ENCODE measurements at regions not wholly inside any gene's neighbourhood (a gene's known extent, or its start where the extent isn't known, plus 50 kb on each side); places are given as distances from the start of the nearest gene placed in this dataset.

- Histone ChIP-seq H3K9ac (ENCODE audit: low read length in 3 of 3) (no peak overlapping the region), H3K27ac (ENCODE audit: low read depth in 2 of 2, low read length in 2 of 2) (no peak overlapping the region), H3K4me3 (ENCODE audit: low read length in 3 of 3) (no peak overlapping the region), H3K27me3 (ENCODE audit: control insufficient read depth, insufficient read depth, low read length) (no peaks in the 10 kb centered on the region), H3K9me3 (ENCODE audit: control insufficient read depth in 2 of 3, insufficient read depth in 1 of 3, low read length in 3 of 3) (no peaks in the 10 kb centered on the region), H3K36me3 (ENCODE audit: control insufficient read depth in 2 of 3, insufficient read depth in 3 of 3, low read length in 3 of 3) (no peaks in the 10 kb centered on the region), H3K4me1 (ENCODE audit: control insufficient read depth in 2 of 3, insufficient read depth in 2 of 3, low read depth in 1 of 3, low read length in 3 of 3) (no peaks in the 10 kb centered on the region)
- FAIRE-seq, result no peak
- DNase-seq, result no peak
- TF ChIP-seq, protein P1, sequence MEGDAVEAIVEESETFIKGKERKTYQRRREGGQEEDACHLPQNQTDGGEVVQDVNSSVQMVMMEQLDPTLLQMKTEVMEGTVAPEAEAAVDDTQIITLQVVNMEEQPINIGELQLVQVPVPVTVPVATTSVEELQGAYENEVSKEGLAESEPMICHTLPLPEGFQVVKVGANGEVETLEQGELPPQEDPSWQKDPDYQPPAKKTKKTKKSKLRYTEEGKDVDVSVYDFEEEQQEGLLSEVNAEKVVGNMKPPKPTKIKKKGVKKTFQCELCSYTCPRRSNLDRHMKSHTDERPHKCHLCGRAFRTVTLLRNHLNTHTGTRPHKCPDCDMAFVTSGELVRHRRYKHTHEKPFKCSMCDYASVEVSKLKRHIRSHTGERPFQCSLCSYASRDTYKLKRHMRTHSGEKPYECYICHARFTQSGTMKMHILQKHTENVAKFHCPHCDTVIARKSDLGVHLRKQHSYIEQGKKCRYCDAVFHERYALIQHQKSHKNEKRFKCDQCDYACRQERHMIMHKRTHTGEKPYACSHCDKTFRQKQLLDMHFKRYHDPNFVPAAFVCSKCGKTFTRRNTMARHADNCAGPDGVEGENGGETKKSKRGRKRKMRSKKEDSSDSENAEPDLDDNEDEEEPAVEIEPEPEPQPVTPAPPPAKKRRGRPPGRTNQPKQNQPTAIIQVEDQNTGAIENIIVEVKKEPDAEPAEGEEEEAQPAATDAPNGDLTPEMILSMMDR (IDR thresholded peaks at IDR 0.05; ENCODE audit: borderline replicate concordance, extremely low read depth, insufficient read depth), result no peak
- intact Hi-C loops (cut with DNase I), result no loop called here
Observed at GRCh38 chr4:58561170-58561569, 1451.0 kb upstream of the IGFBP7 start.

DNA sequence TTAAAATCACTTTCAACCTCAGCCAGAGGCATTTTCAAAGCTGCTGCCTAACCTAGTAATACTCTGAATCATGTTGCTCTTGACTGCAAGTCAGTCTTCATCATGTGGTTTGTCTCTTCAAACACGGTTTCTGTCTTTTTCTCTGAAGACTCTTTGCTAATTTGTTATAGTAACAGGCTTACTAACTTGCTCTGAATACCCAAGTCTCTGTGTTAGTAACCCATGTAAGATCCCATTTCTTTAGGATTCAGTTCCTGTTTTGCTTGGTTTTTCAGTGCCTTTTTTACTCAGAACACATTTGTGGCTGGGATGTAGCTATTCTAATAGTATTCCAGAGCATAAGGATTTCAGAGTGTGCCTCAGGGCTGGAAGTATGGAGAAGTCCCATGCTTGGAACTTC, 1450.6 kb upstream of the IGFBP7 start:
- H3K4me1 ChIP-seq (ENCODE audit: control insufficient read depth in 2 of 3, insufficient read depth in 2 of 3, low read depth in 1 of 3, low read length in 3 of 3), result no peaks in the 10 kb centered on the region
- intact Hi-C loops (cut with DNase I), result no loop called here
- no peaks in the 10 kb centered on the region for H3K36me3 ChIP-seq (ENCODE audit: control insufficient read depth in 2 of 3, insufficient read depth in 3 of 3, low read length in 3 of 3)
- no peak overlapping the region for H3K4me3 ChIP-seq (ENCODE audit: low read length in 3 of 3)
- TF ChIP-seq, protein P1 (IDR thresholded peaks at IDR 0.05; ENCODE audit: borderline replicate concordance, extremely low read depth, insufficient read depth), result no peak
- H3K9ac ChIP-seq (ENCODE audit: low read length in 3 of 3), result no peak overlapping the region
- no peaks in the 10 kb centered on the region for H3K9me3 ChIP-seq (ENCODE audit: control insufficient read depth in 2 of 3, insufficient read depth in 1 of 3, low read length in 3 of 3)
- FAIRE-seq, result no peak
- no peaks in the 10 kb centered on the region for H3K27me3 ChIP-seq (ENCODE audit: control insufficient read depth, insufficient read depth, low read length)
- H3K27ac ChIP-seq (ENCODE audit: low read depth in 2 of 2, low read length in 2 of 2), result no peak overlapping the region
- no peak for DNase-seq

GRCh38 chr4:58553679-58554078, 1443.5 kb upstream of the IGFBP7 start:
- FAIRE-seq, result no peak
- no peak for DNase-seq
- H3K4me3 ChIP-seq (ENCODE audit: low read length in 3 of 3), result no peak overlapping the region
- no peaks in the 10 kb centered on the region for H3K27me3 ChIP-seq (ENCODE audit: control insufficient read depth, insufficient read depth, low read length)
- H3K9me3 ChIP-seq (ENCODE audit: control insufficient read depth in 2 of 3, insufficient read depth in 1 of 3, low read length in 3 of 3), result no peaks in the 10 kb centered on the region
- no peaks in the 10 kb centered on the region for H3K36me3 ChIP-seq (ENCODE audit: control insufficient read depth in 2 of 3, insufficient read depth in 3 of 3, low read length in 3 of 3)
- intact Hi-C loops (cut with DNase I), result no loop called here
- H3K4me1 ChIP-seq (ENCODE audit: control insufficient read depth in 2 of 3, insufficient read depth in 2 of 3, low read depth in 1 of 3, low read length in 3 of 3), result no peaks in the 10 kb centered on the region
- no peak overlapping the region for H3K27ac ChIP-seq (ENCODE audit: low read depth in 2 of 2, low read length in 2 of 2)
- H3K9ac ChIP-seq (ENCODE audit: low read length in 3 of 3), result no peak overlapping the region
- TF ChIP-seq, protein P1 (IDR thresholded peaks at IDR 0.05; ENCODE audit: borderline replicate concordance, extremely low read depth, insufficient read depth), result no peak

DNA sequence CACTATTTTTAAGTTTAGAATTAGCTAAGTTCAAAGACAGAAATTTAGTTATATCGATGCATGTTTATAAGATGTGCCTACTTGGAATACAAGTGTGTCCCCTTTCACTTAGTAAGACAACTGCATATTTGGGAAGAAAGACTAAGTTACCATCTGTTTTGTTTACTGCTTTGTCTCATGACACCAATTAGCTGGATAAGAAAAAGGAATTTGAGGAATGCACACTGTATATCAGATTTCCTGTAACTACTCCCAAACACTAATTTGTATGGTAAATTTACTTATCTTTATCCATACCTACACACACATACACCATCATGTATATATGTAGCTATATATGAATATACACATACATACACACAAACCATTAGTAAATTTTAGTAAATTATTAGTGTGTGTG, 1442.8 kb upstream of the IGFBP7 start:
- no peak overlapping the region for H3K27ac ChIP-seq (ENCODE audit: low read depth in 2 of 2, low read length in 2 of 2)
- H3K36me3 ChIP-seq (ENCODE audit: control insufficient read depth in 2 of 3, insufficient read depth in 3 of 3, low read length in 3 of 3), result no peaks in the 10 kb centered on the region
- intact Hi-C loops (cut with DNase I), result no loop called here
- no peak overlapping the region for H3K4me3 ChIP-seq (ENCODE audit: low read length in 3 of 3)
- H3K9me3 ChIP-seq (ENCODE audit: control insufficient read depth in 2 of 3, insufficient read depth in 1 of 3, low read length in 3 of 3), result no peaks in the 10 kb centered on the region
- no peaks in the 10 kb centered on the region for H3K27me3 ChIP-seq (ENCODE audit: control insufficient read depth, insufficient read depth, low read length)
- DNase-seq (peak in 2 of 5 donors; percentile 12 to 37), FAIRE-seq (no peak)
- TF ChIP-seq, protein P1 (IDR thresholded peaks at IDR 0.05; ENCODE audit: borderline replicate concordance, extremely low read depth, insufficient read depth), result no peak
- H3K9ac ChIP-seq (ENCODE audit: low read length in 3 of 3), result no peak overlapping the region
- no peaks in the 10 kb centered on the region for H3K4me1 ChIP-seq (ENCODE audit: control insufficient read depth in 2 of 3, insufficient read depth in 2 of 3, low read depth in 1 of 3, low read length in 3 of 3)

All from kidney (tissue), 13 donors.